ENCODE measurements at regions not wholly inside any gene's neighbourhood (a gene's known extent, or its start where the extent isn't known, plus 50 kb on each side); places are given as distances from the start of the nearest gene placed in this dataset.

GRCh38 chr17:77420804-77421629 lies 280.2 kb downstream of the SEC14L1 start:
- H3K4me3 ChIP-seq (ENCODE audit: low read depth, low read length) = no peak overlapping the region
- peak; percentile 94 for DNase-seq (ENCODE audit: low read depth)
- no peak for TF ChIP-seq CTCF (conservative IDR thresholded peaks at IDR 0.05; ENCODE audit: low read depth, low read length)

- H3K4me3 ChIP-seq (ENCODE audit: low read depth, low read length) = no peak overlapping the region
- DNase-seq (ENCODE audit: low read depth) = no peak
- TF ChIP-seq CTCF (conservative IDR thresholded peaks at IDR 0.05; ENCODE audit: low read depth, low read length) = no peak
Observed at GRCh38 chr17:77421630-77421972, 280.8 kb downstream of the SEC14L1 start.

GRCh38 chr17:77422104-77422747 lies 281.5 kb downstream of the SEC14L1 start:
- no peak for TF ChIP-seq CTCF (conservative IDR thresholded peaks at IDR 0.05; ENCODE audit: low read depth, low read length)
- DNase-seq (ENCODE audit: low read depth) = no peak
- no peak overlapping the region for H3K4me3 ChIP-seq (ENCODE audit: low read depth, low read length)

- no peak overlapping the region for H3K4me3 ChIP-seq (ENCODE audit: low read depth, low read length)
- DNase-seq (ENCODE audit: low read depth) = no peak
- no peak for TF ChIP-seq CTCF (conservative IDR thresholded peaks at IDR 0.05; ENCODE audit: low read depth, low read length)
Observed at GRCh38 chr17:77422748-77423113, 282.0 kb downstream of the SEC14L1 start.

GRCh38 chr17:77423589-77424451 lies 283.1 kb downstream of the SEC14L1 start:
- DNase-seq (ENCODE audit: low read depth) = peak; percentile 86
- no peak overlapping the region for H3K4me3 ChIP-seq (ENCODE audit: low read depth, low read length)

More at GRCh38 chr17:77423589-77424451, 283.1 kb downstream of the SEC14L1 start:
- TF ChIP-seq CTCF (conservative IDR thresholded peaks at IDR 0.05; ENCODE audit: low read depth, low read length) = no peak
